ENCODE measurements at regions not wholly inside any gene's neighbourhood (a gene's known extent, or its start where the extent isn't known, plus 50 kb on each side); places are given as distances from the start of the nearest gene placed in this dataset.
"Not testable (repeated sequence)": the region's sequence is repeated elsewhere in the genome, so short reads cannot be mapped to it uniquely, and the experiment has no call there.

- DNase-seq: not testable (repeated sequence)
Observed at GRCh38 chr16:21422824-21423223, 144.7 kb upstream of the CRYM start.

DNA sequence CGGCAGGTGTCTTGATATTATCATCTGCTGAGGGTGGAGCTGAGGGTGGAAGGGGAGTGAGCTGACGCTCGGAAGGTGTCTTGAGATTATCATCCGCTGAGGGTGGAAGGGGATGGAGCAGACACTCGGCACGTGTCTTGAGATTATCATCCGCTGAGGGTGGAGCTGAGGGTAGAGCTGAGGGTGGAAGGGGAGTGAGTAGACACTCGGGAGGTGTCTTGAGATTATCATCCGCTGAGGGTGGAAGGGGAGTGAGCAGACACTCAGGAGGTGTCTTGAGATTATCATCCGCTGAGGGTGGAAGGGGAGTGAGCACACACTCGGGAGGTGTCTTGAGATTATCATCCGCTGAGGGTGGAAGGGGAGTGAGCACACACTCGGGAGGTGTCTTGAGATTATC, 126.6 kb upstream of the CRYM start:
- DNase-seq: not testable (repeated sequence)

- not testable (repeated sequence) for DNase-seq
Observed at GRCh38 chr16:21397866-21398265, 119.8 kb upstream of the CRYM start.

GRCh38 chr16:21396545-21396944, 118.5 kb upstream of the CRYM start:
- not testable (repeated sequence) for DNase-seq

- not testable (repeated sequence) for DNase-seq
Observed at GRCh38 chr16:21390634-21391033, 112.5 kb upstream of the CRYM start.

- DNase-seq: not testable (repeated sequence)
Observed at GRCh38 chr16:21389860-21390259, 111.8 kb upstream of the CRYM start.

DNA sequence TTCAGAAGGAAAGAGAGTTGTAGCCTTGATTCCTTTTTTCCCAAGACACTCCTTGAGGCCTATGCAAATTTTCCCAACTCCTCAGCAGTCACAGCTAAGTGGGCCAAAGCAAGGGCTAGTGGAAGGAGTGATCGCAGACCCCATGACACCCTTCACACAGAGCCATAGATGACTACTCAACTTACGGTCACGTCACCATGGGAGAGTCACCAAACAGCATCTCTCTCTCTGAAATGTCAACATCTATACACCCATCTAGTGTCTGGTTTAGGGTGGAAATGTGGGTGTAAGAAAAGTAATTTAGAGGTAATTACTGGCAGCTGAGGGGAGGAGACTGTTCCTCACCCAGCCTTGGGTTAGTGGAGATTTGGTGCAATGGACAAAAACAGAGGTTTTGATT, 109.7 kb upstream of the CRYM start:
- not testable (repeated sequence) for DNase-seq

GRCh38 chr16:21386201-21386915, 108.3 kb upstream of the CRYM start:
- DNase-seq: not testable (repeated sequence)

GRCh38 chr16:21383682-21384081, 105.6 kb upstream of the CRYM start:
- DNase-seq: not testable (repeated sequence)

- not testable (repeated sequence) for DNase-seq
Observed at GRCh38 chr16:21379645-21380044, 101.6 kb upstream of the CRYM start.

DNA sequence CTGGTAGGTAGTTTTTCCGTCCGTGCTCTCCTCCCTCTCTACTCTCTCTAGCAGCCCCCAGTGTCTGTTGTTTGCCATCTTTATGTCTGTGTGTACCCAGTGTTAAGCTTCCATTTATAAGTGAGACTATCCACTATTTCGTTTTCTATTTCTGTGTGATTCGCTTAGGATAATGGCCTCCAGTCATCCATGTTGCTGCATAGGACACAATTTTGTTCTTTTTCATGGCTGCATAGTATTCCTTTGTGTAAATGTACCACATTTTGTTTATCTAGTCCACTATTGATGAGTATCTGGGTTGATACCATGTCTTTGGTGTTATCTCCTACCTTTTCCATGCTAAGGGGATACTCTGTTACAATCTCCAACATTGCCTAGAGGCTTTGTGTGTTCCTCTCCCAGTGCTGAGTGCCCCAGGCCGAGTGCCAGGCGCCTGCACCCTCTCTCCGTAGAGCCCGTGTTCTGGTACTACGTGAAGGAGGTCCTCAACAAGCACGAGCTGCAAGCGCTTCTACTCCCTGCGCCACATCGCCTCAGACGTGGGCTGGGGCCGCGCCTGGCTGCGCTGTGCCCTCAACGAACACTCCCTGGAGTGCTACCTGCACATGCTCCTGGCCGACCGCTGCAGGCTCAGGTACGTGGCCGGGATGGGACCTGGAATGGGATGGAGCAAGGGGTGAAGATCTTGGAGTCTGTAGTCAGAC, 98.3 kb upstream of the CRYM start:
- DNase-seq: not testable (repeated sequence)

DNA sequence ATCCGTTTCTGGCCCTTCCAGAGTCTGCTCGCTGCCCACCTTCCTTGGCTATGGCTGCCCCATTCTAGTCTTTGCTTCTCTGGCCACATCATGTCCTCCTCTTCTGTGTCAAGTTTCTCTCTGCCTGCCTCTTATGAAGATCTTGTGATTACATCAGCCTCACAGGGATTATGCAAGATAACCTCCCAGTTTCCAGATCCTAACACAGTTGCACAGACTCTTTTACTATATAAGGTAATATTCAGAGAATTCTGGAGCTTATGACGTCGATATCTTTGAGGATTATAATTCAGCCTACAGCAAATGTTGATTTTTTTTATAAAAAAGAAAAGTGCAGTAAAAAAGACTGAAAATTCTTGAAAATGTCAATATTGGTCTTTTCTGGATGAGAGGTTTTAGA, 97.2 kb upstream of the CRYM start:
- DNase-seq: not testable (repeated sequence)

GRCh38 chr16:21373454-21373853, 95.4 kb upstream of the CRYM start:
- DNase-seq: not testable (repeated sequence)

GRCh38 chr16:21372862-21373261, 94.8 kb upstream of the CRYM start:
- not testable (repeated sequence) for DNase-seq

DNA sequence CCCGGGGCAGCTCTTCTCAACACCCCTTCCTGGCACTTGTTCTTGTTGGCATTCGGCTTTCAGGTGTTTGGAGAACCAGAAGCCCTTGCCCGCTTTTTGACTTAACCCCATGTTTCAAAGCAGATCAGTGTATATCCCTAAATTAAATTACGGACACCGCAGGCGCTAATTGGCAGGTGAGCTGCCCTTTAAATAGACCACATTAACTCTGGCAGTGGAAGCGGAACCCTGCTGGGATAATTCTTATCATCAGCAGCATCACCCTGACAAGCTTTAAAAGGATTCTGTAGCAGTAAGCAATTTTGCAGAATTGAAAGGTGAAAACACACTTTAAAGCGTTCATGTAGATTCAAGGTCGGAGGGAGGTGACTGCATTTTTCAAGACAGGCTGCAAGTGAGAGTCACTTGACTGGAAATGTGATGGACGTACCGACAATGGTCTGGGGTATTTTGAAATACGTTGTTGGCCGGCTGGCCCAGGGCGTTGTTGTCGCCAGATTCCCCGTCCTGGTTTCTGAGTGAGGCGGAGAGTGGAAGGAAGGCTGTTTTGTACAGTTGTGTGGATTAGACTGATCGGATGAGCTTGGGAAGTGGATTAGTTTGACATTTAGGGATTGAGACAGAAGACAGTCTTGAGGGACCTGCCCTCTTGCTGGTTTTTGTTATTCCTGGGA, 94.2 kb upstream of the CRYM start:
- DNase-seq: not testable (repeated sequence)

DNA sequence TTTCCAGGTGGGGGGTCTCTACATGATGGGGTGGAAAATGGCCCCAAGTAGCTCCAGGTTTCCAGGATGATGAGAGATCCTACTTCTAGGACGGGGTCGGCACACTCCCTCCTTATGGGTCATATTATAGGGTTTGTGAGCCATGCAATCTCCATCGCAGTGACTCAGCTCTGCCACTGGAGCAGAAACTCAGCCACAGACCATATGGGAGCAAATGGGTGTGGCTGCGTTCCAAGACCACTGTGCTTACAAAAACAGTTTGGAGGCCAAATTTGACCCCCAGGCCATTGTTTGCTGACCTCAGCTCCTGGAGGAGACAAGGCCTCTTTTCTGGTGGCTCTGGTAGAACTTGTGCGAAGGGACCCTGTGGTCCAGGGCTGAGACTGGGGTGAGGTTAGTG, 92.7 kb upstream of the CRYM start:
- not testable (repeated sequence) for DNase-seq

DNA sequence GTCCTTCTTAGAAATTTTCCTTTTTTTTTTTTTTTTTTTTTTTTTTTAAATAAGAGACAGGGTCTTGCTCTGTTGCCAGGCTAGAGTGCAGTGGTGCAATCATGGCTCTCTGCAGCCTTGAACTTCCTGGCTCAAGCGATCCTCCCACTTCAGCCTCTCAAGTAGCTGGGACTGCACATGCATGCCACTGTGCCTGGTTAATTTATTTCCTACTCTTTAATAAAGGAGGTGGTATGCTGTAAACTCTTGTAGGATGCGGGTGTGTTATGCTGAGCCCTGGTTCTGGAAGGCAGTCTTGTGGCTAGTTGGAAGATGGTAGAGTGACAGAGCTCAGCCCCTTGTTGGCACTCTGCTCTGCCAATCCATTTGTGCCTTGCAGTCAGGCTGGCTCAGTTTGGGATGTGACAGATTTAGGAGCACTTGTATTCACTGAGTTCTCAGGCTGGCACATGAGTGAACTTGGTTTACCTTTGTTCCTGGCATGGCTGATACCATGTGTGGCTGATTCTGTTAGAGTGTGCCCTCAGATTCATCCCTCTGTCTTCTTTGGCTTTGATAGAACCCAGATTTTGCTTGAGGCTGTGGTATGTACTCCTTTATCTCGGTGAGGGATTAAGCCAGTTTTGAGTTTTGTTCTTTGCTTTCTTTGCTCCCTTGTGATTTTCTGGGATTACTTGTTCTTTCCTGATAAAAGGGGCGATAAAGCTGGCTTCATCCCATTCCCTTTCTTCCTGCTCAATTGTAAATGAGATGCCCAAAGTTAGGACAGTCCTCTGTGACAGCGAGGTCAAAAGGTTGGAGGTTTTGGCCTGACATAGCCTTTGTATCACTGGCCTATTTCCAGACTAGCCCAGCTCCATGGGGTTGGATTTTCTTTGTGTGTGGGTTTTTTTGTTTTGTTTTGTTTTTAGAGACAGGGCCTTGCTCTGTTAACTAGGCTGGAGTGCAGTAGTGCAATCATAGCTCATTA, 91.2 kb upstream of the CRYM start:
- not testable (repeated sequence) for DNase-seq

DNA sequence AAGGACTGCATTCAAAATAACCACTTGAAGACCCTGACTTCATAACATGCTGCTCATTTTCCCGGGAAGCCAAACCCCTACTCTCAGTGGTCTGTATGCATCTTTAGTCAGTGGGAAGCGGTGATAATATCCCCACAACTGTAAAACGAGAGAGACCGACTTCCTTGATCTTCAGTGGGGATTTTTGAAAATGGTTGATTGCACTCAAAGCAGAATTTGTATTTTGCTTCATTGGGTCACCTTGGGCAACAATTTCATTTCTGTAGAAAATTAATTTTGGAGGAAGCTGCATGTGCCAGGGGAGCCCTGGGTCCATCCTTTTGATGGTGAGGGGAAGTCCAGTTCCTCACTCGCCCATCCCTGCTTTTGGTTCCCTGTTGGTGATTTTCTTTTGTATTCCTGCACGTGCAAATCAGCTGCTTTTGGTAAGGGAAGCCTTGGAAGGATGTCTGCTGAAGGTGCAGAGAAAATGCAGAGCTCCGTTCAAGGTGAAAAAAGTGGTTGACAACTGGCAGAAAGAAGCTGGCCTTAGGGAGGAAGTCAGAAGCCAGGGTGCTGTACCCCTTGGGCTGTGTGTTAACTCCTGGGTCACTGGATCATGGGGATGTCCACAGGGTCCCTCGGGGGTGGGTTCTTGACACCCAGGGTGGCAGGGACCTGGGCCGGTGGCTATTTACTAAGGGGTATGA, 89.8 kb upstream of the CRYM start:
- not testable (repeated sequence) for DNase-seq

DNA sequence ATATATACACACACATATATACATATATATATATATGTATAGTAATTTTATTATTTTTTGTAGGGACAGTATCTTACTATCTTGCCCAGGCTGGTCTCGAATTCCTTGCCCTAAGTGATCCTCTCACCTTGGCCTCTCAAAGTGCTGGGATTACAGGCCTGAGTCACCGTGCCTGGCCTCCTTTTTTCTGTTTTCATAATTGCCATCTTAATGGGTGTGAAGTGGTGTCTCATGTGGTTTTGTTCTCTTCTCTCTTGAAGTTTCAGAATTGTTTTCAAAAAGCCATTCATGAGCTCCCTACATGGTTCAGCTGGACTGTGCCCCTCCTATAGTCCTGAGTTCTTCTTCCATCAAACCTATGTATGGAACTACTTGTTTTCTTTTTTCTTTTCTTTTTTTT, 88.9 kb upstream of the CRYM start:
- DNase-seq: not testable (repeated sequence)

DNA sequence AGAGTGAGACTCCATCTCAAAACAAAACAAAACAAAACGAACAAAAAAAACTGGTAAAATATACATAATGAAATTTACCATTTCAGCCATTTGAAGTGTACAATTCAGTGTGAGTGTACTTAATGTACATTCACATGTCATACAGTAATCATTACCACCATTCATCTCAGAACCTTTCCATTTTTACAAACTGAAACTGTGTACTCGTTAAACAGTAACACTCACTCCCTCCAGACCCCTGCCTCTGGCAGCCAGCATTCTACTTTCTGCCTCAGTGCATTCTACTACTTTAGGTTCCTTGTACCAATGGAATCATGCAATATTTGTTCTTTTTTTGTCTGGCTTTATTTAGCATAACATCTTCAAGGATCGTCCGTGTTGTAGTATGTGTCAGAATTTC, 87.5 kb upstream of the CRYM start:
- not testable (repeated sequence) for DNase-seq

DNA sequence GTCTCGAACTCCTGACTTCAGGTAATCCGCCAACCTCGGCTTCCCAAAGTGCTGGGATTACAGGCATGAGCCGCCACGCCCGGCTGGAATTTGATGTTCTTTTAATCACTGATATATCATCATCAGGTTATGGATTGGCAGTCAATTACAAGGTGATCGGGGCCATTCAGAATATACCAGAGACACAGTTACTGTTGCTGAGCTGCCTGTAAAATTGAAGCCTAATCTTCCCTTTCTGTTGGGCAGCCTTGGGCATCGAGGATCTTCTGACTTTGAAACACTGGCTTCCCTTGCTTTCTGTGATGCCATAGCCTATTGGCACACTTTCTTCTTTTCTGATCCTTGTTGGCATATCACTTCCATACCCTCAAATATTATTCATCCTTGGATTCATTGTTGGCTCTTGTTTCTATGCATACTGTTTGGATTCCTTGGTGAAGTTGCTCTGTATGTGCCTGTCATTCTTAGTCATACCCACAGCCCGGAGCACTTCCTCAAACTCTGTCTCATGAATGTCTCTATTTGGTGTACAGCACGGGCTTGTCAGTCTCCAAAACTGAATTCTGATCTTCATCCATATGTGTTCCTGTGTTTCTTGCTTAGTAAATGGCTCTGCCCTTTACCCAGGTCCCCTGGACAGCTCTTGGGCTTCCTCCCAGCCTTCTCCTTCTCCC, 85.6 kb upstream of the CRYM start:
- DNase-seq: not testable (repeated sequence)

Measured in islet precursor cell (in vitro differentiated cells).